NCI-H226 (cell line): ENCODE measurements at regions not wholly inside any gene's neighbourhood (a gene's known extent, or its start where the extent isn't known, plus 50 kb on each side); places are given as distances from the start of the nearest gene placed in this dataset.

Experiments used
- DNase-seq: peaks from one replicate; pipeline ENCODE4 v3.0.0-alpha.2; 2015

DNA sequence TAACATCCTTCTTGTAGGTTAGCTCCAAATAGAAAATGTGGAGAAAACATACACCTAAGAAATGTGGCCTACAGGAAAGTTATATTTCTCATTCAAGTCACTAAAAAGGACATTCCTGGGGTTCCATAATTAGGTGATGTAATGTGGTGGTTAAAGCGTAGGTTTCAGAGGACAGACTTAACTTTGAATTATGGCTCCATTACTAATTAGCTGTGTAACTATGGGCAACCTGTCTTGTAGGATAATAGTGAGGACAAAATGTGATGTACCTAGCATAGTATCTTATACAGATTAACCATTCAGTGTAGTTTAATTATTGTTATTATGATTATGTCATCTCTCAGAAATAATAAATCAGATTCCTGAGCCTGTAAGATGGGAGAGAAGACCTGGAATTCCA lies 602.5 kb downstream of the TSN start:
- no peak for DNase-seq

DNA sequence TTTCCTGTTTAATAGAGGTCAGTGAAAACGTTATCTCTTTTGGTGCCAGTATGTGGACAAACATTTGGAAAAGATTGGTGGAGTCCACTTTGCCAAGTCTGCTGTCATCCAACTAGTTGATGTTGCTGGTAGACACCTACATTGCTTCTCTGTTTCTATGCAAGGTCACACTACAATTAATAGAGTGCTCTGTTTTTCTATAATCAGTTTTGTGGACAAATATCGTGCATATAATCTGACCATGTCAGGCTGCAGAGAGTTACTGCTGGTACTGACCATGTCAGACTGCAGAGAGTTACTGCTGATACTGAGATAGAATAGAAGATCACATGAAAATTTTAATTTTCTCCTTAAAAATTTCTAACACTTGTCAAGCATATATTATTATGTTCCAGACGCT lies 603.3 kb downstream of the TSN start:
- DNase-seq = no peak

DNA sequence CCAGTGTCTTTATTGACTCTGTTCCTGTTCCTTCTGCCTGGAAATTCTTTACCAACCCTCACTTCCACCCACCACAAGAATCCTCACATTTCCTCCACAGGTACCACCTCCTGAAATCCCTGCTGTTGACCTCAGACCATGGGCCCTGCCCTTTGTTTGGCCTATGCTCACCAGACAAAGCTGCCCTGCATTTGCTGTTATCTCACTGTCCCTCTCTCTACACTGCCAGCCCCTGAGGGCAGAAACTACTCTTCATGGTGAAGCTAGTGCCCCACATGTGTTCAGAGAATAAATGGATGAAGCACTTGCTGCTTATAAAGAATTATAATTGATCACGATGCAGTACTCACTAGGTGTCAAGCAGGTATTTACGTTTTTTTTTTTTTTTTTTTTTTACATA lies 608.4 kb downstream of the TSN start:
- DNase-seq = no peak

DNA sequence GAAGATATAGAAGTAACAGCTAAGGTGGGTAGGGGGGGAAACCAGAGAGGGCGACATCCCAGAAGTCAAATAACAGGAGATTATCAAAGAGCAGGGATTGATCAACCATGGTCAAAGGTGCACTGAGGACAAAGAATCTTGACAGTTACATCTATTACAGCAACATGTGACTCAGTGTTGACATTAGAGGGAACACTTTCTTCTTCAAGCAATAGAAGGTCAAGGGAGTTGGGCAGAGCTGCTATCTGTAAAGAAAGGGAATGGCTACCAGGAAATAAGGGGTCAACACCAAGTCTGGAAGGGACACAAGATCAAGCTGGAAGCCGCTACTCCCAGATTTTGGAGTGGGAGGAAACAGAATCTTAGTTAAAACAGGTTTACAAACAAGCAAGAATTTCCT lies 611.0 kb downstream of the TSN start:
- no peak for DNase-seq

DNA sequence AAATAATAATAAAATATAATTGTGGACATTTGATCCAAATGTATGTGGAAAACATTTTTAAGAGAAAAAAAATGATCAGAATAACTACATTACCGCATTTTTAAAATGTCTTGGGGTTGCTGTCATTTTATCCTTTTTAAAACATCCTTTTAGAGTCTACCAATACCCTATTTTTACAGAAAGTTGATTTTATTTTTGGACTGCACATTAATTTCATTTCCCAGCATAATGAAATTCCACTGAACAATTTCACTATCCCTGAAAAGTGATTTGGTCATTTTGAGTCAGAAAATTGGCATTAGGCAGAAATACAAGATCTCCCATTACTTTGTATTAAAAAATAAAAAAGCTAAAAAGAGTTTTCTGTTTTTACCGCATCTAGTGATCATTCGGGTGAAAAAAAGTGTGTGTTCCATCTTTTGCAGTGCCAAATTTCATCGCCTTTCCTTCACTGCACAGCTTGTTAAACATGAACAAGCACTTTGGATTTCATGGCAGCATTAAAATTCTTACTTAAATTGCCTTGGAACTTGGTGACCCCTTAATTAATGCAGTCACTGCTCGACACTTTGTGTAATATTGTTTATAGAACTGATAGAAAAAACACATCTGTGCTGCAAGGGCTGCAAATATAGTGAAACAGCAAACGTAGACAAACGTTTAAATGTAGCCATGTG lies 611.7 kb downstream of the TSN start:
- no peak for DNase-seq

DNA sequence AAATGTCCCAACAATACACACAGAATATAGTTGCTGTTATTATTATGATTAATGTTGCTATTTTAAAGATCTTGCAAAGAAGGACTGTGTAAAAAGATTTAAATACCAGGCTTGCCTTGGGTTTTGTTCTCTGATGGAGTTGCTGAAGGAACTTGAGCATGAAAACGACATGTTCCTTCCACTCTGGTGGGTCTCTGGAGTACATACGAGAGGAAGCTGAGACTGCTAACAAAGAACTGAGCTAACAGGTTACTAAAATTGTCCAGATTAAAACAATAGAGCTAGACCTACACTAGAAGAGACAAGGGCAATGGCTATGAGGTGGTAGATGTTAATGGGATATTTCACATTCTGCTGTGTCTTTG lies 612.2 kb downstream of the TSN start:
- DNase-seq = no peak

DNA sequence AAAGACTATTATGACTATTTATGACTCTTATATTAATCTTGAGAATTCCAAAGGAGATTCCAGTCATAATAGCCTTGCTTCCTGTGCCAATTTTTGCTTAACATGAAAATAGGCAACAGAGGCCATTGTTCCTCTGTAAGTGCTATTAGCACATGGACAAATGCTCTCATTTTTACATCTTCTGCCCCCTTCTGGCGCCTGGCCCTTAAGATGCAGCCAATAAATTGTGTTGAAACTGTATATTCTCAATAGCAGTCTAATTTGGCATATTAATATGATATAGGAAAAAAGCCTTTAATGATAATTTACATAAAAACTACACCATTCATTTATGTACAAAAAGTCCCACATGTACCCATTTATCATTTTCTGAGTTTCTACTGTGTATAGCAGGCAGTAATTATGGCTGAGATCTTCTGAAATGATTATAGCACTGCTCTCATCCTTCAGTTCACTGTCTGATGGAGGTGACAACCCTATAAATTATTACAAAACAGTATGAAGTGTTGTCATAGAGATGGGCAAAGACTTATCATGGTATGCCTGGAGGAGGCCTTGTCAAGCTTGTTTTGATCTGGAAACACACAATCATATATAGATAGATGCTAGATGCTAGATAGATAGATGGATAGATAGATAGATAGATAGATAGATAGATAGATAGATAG lies 613.3 kb downstream of the TSN start:
- no peak for DNase-seq

DNA sequence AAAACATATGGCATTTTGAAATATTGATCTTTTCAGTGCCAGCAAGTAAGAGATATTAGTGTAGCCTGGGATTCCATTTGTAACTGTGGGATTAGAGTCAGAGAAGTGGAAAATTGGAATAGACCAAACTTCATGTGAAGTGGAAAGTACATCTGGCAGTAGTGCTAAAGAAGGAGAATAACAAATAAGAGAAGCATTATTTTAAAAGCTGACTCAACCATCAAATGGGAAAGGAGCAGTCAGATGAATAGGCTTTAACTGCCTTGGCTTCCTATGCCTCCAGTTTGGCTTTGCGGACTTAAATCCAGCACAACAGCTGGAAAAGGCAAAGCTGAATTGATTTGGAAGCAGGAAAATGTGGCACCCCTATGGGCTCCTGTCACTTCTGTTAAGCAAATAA lies 623.1 kb downstream of the TSN start:
- DNase-seq = no peak

DNA sequence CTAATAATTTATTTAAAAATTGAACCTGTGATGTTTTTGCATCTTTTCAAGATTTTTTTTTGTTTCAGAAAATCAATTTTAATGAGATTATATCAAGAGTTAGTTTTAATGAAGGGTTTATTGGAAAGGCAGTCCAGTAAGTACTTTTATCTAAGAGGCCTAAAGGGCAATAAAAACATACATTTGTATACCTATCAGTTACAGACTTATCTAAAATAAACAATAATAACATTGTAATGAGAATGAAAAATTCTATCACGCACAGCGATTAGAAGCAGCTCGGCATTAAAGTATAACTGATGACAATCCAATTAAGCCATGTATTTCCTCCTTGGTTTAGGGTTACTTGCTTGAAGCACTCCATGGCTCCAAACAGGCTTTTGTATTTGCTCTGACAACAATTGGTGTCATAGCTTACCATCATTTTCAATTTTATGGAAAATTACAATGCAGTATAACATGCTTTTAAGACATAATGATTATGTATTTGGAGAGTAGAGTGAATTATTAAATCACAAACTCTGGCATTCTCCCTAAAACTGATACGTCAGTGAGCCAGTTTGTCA lies 629.4 kb downstream of the TSN start:
- no peak for DNase-seq

DNA sequence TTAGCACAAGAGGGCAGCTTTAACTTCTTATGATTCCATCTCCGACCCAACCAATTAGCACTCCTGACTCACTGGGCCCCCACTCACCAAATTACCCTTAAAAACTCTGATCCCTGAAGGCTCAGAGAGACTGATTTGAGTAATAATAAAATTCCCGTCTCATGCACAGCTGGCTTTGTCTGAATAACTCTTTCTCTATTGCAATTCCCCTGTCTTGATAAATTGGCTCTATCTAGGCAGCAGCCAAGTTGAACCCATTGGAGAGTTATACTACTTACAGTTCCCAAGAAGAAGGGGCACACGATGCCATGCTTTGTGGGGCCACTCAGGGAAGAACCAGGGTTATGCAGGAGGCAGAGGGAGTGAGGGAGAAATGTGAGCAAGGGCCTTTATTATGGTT lies 632.8 kb downstream of the TSN start:
- no peak for DNase-seq

DNA sequence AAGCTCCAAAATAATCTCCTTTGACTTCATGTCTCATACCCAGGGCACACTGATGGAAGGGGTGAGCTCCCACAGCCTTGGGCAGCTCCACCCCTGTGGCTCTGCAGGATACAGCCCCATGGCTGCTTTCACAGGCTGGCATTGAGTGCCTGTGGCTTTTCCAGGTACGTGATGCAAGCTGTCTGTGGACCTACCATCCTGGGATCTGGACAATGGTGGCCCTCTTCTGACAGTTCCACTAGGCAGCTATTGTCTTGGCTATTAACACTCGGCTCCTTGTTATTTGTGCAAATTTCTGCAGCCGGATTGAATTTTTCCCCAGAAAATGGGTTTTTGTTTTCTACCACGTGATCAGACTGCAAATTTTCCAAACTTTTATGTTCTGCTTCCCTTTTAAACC lies 634.2 kb downstream of the TSN start:
- DNase-seq = no peak

DNA sequence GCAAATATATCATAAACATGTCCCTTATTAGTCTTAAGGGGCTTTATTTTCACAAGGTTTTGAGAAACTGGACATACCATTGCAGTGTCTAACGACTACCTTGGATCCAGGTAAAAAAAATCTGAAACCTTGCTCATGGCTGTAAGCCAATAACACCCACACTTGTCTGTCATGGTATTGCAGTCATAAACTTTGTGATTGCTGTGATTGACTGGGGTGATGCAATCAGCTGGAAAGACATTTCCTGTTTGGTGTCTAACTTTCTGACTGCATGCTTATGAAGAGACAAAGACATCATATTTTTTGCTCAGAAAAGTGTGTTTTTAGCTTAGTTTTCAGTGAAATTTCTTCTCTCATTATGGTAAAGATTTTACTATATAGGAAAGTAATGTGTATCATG lies 635.0 kb downstream of the TSN start:
- DNase-seq = no peak

DNA sequence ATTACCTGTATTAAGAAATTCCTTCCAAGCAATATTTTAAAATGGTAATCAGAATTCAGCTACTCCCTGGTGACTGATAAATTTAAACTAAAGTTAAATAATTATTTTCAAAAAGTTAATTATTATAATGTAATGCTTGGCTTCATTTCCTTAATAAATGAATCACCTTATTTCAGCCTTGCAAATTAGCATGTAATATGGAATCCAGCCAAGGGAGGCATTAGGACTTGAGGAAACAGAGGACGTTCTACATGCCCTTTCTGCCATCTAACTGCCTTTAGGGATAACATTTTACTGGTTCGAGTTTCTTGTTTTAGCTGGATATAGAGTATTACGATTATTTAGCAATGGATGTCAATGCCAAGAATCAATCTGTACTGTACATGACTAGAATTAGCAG lies 636.3 kb downstream of the TSN start:
- DNase-seq = no peak

DNA sequence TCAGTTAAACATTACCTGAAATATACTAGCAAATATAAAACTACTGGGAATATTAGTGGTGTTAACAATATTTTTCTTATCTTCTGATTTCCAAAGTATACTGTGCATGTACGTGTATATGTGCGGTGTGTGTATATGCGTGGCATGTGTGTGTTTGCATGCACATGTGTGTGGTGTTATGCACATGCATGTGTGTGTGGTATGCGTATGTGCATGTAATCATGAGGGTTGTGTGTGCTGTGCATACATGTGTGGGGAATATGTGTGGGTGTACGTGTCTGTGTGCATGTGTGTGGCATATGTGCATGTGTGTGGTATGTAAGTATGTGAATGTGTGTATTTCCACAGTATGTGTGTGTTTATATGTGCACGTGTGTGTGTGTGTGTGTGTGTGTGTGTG lies 640.2 kb downstream of the TSN start:
- DNase-seq = no peak

DNA sequence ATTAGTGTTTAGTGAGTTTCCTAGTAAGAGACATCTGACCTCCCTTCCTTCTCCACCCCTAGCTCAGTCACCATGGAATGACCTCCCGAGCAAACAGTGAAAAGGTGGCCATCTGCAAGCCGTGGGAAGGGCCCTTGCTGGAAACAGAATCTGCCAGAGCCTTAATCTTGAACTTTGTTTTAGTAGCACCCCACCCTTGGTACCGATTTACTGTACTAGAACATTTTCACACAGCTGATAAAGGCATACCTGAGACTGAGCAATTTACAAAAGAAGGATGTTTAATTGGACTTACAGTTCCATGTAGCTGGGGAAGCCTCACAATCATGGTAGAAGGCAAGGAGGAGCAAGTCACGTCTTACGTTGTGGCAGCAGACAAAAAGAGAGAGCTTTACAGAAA lies 655.8 kb downstream of the TSN start:
- DNase-seq = no peak

DNA sequence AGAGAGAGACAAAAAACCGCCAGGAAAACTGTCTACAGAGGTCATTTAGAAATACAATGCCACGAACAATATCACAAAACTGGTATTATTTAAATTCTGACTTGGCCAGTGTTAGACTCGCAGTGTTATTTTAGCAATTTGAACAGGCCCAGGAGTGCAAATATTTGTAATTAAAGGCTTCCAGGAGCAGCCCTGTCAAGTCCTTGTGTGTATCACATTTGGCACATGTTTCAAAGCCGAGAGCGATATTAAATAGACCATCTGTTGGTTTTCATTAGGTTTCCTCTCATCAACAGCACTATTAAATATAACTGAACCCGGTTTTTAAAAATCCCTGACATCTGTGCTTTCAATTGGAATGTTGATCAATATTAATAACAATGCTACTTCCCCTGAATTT lies 656.9 kb downstream of the TSN start:
- no peak for DNase-seq

DNA sequence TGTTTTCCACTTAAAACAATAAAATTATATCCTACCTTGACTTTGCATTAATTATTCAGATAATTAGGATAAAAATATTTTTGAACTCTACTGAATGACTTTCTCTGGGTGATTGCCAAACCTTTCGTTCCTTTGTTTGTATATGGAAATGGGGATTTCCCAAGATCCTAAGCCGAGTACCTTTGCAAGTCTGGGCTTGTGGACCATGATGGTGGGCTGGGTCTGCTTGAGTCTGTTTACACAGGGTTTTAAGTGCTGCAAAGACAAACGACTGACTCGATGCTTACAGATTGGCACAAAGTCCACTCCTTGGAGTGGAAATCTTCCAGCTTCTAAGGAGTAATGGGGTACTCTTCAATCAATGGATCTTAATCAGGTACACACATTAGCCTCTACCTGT lies 659.5 kb downstream of the TSN start:
- DNase-seq = no peak

DNA sequence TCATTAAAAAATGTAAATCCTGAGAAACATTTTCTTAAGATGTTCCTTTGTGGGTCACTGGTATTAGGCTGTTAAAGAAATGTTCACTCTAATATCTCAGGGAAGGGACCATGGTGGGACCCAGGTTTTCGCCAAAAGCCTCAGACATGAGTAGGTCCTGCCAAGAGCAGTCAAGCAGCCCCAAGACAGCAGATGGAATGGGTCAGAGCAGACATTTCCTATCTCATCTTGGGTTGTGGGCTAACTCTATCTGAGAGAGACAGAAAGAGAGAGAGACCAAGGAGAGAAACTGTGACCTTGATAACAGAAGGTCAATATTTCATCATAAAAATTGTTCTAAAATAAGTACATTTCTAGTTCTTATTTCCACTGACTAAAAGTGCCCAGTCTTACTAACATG lies 661.7 kb downstream of the TSN start:
- no peak for DNase-seq

DNA sequence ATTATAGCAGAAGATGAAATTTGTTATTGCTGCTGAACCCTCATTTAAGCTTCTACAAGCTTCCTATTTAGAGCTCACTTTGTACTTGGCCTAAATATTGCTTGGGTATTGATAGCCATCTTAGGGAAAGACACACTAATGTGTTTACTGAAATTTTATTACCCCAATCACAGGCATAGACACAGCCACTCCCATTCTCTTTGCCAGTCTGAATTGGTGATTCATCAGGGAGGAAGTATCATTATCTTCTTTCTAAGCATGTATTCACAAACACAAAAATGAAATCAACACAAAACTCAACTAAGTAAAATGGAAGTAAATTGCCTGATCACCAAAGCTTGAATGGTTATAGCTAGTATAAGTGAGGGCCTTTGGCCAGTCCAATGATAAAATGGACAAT lies 666.3 kb downstream of the TSN start:
- DNase-seq = no peak

DNA sequence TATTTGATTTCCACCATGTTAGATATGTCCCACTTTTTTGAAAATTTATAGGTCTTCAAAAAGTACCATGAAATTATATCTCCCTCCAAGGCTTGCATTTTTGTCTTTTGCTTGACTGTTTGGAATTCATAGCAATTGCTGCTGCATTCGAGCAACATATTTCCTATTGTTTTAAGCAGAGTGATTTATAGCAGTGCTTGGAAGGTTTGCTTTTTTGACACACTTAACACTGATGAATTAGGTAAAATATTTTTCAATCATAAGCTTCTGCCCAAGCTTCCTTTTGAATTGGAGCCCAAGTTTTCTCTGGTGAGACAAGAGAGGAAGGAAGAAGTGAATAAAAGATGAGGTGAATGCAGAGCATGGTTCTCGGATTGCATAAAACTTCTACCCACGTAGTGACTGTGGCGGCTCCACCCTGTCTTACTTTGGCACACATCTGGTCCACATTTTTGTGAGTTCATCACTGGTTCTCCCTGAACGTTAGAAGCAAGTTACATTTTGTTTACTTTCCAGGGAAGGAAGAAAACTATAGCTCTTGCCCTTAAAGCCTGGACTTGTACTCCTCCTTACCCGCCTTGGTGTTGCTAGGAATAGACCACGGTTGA lies 667.0 kb downstream of the TSN start:
- DNase-seq = no peak

DNA sequence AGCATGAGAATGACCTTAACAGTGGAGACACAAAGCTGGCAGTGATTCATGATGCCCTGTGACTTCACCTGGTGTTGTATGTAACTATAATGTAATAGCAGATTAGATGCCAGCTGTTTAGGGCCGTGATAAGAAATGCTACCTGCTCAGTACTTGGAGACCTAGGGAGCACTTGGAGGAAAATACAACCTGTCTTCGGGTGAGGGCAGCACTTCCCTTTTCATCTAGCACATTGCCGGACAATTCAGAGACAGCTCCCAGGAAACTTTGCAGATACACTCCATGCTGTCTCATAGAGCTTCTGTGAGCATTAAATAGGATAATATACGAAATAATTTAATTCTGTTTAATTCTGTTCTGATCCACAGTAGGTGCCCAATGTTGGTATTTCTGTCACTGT lies 668.5 kb downstream of the TSN start:
- no peak for DNase-seq

DNA sequence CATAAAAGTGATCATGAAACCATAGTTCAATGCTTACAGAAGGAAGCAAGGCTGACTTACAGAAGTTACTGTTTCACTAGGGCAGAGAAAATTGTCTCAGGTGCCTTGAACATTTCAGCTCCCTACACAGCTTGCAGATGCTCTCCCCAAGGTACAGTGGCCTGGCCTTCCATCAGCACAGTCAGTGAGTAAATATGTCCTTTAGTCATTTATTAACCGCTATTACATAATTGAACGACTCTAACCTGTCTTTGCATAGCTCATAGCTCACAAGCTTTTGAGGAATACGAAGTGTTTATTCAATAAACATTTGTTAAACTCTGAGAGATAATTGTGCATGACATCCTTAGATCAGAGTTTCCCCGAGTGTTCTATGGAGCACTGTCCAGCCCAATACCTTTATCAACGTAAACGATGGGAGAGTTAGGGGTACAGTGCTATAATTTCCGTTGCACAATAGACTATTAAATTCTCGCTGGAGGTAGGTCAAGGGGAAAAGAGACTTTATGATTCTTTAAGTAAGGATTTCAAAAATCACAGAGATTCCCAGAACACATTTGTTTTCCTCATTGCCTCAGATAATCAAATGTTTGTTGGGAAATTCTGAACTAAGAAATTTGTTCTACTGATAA lies 677.8 kb downstream of the TSN start:
- DNase-seq = no peak

DNA sequence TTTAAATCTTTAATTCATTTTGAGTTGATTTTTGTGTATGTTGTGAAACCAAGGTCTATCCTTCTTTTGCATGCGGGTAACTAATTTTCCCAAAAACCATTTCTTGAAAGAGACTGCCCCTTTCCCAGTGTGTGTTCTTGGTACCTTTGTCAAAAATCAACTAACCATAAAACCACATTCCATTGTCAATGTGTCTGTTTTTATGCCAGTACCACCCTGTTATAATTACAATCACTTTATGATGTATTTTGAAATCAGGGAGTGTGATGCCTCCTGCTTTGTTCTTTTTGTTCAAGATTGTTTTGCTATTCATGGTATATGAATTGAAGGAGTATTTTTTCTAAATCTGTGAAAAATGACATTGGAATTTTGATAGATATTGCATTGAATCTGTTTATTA lies 689.6 kb downstream of the TSN start:
- DNase-seq = no peak

DNA sequence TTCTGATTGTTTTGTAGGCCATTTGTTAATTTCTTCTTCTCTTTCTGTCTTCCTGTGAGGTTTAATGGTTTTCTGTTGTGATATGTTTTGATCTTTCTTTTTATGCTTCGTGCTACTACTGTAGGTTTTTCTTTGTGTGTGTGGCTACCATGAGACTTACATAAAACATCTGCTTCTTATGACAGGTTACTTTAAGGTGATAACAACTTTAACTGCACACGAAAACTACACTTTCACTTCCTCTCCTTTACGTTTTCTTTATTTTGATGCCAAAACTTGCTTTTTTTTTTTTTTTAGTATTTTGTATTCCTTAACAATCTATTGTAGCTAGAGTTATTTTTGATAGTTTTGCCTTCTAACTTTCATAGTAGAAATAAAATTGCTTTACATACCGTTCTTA lies 691.3 kb downstream of the TSN start:
- no peak for DNase-seq
